ENCODE measurements at regions not wholly inside any gene's neighbourhood (a gene's known extent, or its start where the extent isn't known, plus 50 kb on each side); places are given as distances from the start of the nearest gene placed in this dataset.
A peak's percentile ranks its signal among the peaks of the same experiment; 100 is the strongest.

- Histone ChIP-seq H3K4me3 (no peak overlapping the region), H3K27me3 (ENCODE audit: control insufficient read depth in 3 of 3, insufficient read depth in 3 of 3, low read length in 2 of 3) (no peaks in the 10 kb centered on the region), H3K9me3 (ENCODE audit: control insufficient read depth in 4 of 4, insufficient read depth in 3 of 4, low read length in 3 of 4) (no peaks in the 10 kb centered on the region), H3K27ac (ENCODE audit: low read depth in 1 of 2, low read length in 1 of 2) (no peak overlapping the region), H3K4me1 (ENCODE audit: control insufficient read depth in 5 of 5, insufficient read depth in 5 of 5, low read length in 5 of 5) (peaks cover 0 to 8% (median 7%) of the 10 kb centered on the region in 5 donors), H3K36me3 (ENCODE audit: control insufficient read depth in 4 of 4, insufficient read depth in 4 of 4, low read length in 4 of 4) (no peaks in the 10 kb centered on the region), H3K9ac (ENCODE audit: insufficient read depth in 1 of 2, low read length in 2 of 2) (no peak overlapping the region)
- 86 to 95% methylated on average over 3 of the region's 3 CpGs for WGBS, 2 donors
- no peak for ATAC-seq (ENCODE audit: insufficient read depth, low FRiP score)
- no peak for DNase-seq
- TF ChIP-seq, protein P1, sequence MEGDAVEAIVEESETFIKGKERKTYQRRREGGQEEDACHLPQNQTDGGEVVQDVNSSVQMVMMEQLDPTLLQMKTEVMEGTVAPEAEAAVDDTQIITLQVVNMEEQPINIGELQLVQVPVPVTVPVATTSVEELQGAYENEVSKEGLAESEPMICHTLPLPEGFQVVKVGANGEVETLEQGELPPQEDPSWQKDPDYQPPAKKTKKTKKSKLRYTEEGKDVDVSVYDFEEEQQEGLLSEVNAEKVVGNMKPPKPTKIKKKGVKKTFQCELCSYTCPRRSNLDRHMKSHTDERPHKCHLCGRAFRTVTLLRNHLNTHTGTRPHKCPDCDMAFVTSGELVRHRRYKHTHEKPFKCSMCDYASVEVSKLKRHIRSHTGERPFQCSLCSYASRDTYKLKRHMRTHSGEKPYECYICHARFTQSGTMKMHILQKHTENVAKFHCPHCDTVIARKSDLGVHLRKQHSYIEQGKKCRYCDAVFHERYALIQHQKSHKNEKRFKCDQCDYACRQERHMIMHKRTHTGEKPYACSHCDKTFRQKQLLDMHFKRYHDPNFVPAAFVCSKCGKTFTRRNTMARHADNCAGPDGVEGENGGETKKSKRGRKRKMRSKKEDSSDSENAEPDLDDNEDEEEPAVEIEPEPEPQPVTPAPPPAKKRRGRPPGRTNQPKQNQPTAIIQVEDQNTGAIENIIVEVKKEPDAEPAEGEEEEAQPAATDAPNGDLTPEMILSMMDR (IDR thresholded peaks at IDR 0.05; ENCODE audit: control extremely low read depth, extremely low read depth), result no peak
Measured at GRCh38 chr1:56152635-56153034, 426.7 kb downstream of the PLPP3 start.

DNA sequence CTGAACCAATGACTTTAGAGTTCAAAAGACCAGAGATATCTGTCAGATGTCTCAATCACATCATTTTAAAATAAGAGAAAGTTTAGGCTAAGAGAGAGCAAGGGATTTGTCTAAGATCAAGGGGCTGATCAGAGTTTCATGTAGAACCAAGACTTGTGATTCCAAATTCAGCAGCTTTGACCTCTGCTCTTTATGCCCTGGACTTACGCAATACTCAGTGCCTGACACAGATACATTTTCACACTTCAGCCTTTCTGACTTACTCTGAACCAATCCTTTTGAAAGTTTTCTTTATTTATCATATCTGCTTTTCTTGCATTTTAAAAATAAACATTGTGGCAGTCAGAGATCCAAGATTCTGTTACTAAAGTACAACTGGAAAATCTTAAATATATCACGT lies 428.0 kb downstream of the PLPP3 start:
- ATAC-seq (ENCODE audit: insufficient read depth, low FRiP score) (no peak), DNase-seq (peak in 1 of 3 donors; percentile 52)
- Histone ChIP-seq H3K4me1 (ENCODE audit: control insufficient read depth in 5 of 5, insufficient read depth in 5 of 5, low read length in 5 of 5) (peaks cover 0 to 10% (median 9%) of the 10 kb centered on the region in 5 donors), H3K27me3 (ENCODE audit: control insufficient read depth in 3 of 3, insufficient read depth in 3 of 3, low read length in 2 of 3) (no peaks in the 10 kb centered on the region), H3K9me3 (ENCODE audit: control insufficient read depth in 4 of 4, insufficient read depth in 3 of 4, low read length in 3 of 4) (no peaks in the 10 kb centered on the region), H3K4me3 (no peak overlapping the region), H3K9ac (ENCODE audit: insufficient read depth in 1 of 2, low read length in 2 of 2) (no peak overlapping the region), H3K27ac (ENCODE audit: low read depth in 1 of 2, low read length in 1 of 2) (no peak overlapping the region), H3K36me3 (ENCODE audit: control insufficient read depth in 4 of 4, insufficient read depth in 4 of 4, low read length in 4 of 4) (no peaks in the 10 kb centered on the region)
- WGBS, 2 donors, result 84 to 85% methylated on average over 2 of the region's 2 CpGs
- TF ChIP-seq, protein P1 (IDR thresholded peaks at IDR 0.05; ENCODE audit: control extremely low read depth, extremely low read depth), result no peak

DNA sequence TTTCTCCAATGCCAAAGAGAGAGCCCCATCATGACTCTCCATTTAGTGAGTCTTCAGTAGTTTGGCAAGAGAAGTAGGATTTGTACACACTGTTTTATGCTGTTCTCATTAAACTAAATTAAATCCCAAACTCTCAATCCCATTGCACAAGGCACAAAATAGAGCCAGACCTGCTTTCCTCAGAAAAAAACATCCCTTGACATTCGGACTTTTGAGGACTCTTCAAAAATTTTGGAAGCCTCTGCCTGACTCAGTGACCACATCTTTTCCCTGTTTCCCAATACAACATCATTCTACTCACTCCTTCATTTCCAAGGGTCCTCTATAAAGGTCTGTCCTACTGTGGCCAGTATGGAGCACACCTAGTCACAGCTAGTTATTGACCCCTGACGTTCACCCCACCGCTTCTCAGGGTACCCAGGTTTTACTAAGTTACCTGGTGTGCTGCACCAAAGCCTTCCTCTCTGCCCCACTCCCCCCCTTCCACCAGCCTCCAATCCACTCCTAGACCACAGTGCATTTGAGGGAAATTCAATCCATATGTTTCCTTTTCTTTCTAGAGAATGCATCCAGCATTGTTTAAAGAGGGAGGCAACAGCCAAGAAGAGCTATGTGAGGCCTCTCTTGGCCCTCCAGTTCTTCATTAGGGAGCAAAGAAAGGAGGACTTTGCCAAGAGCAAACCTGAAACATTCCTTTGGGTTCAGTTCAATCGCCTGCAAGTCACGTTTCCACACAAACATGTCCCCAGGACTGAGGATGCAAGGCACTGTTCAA lies 428.7 kb downstream of the PLPP3 start:
- TF ChIP-seq, protein P1 (IDR thresholded peaks at IDR 0.05; ENCODE audit: control extremely low read depth, extremely low read depth), result no peak
- H3K27me3 ChIP-seq (ENCODE audit: control insufficient read depth in 3 of 3, insufficient read depth in 3 of 3, low read length in 2 of 3), result no peaks in the 10 kb centered on the region
- H3K9ac ChIP-seq (ENCODE audit: insufficient read depth in 1 of 2, low read length in 2 of 2), result no peak overlapping the region
- H3K4me3 ChIP-seq, result no peak overlapping the region
- H3K27ac ChIP-seq (ENCODE audit: low read depth in 1 of 2, low read length in 1 of 2), result no peak overlapping the region
- H3K36me3 ChIP-seq (ENCODE audit: control insufficient read depth in 4 of 4, insufficient read depth in 4 of 4, low read length in 4 of 4), result no peaks in the 10 kb centered on the region
- no peaks in the 10 kb centered on the region for H3K9me3 ChIP-seq (ENCODE audit: control insufficient read depth in 4 of 4, insufficient read depth in 3 of 4, low read length in 3 of 4)
- 89 to 95% methylated on average over 5 of the region's 5 CpGs for WGBS, 2 donors
- DNase-seq (no peak), ATAC-seq (ENCODE audit: insufficient read depth, low FRiP score) (no peak)
- peaks cover 0 to 12% (median 9%) of the 10 kb centered on the region in 5 donors for H3K4me1 ChIP-seq (ENCODE audit: control insufficient read depth in 5 of 5, insufficient read depth in 5 of 5, low read length in 5 of 5)
